Prostate gland (tissue), 2 donors: ENCODE measurements at regions not wholly inside any gene's neighbourhood (a gene's known extent, or its start where the extent isn't known, plus 50 kb on each side); places are given as distances from the start of the nearest gene placed in this dataset.

ENCODE experiments used
- DNase-seq: peaks from one replicate; pipeline ENCODE4 v3.0.0-alpha.2; 2019; ENCODE audit warnings: low spot score
- H3K27ac ChIP-seq, 2 donors: fragments of 200-600 bp; sonication (generic); 2 replicates each; pipeline ENCODE4 v1.5.1; 2017 to 2019
- H3K27me3 ChIP-seq: fragments of 200-600 bp; sonication (generic); replicated peaks from 2 replicates; pipeline ENCODE4 v1.5.1; 2019; ENCODE audit not compliant: insufficient read depth
- H3K36me3 ChIP-seq, 2 donors: fragments of 200-600 bp; sonication (generic); 1 replicate in 1 of 2; 2 replicates in 1 of 2; pipeline versions ENCODE4 v1.5.1 to v1.8.1; 2017 to 2019
- H3K4me1 ChIP-seq: fragments of 200-600 bp; sonication (generic); replicated peaks from 2 replicates; pipeline ENCODE4 v1.5.1; 2019
- H3K4me3 ChIP-seq, 2 donors: fragments of 200-600 bp; sonication (generic); 2 replicates each; pipeline ENCODE4 v1.5.1; 2017 to 2019
- H3K9me3 ChIP-seq: fragments of 200-600 bp; sonication (generic); 2 replicates; pipeline ENCODE4 v1.5.1; 2017
- POLR2A ChIP-seq: fragments of 450-650 bp; IDR thresholded peaks from one replicate; pipeline ENCODE4 v1.6.1; 2016; ENCODE audit warnings: antibody characterized with exemption, mild to moderate bottlenecking
- POLR2AphosphoS5 ChIP-seq: sonication (generic); formaldehyde crosslinking; IDR thresholded peaks from one replicate; pipeline ENCODE4 v1.6.1; 2017; ENCODE audit warnings: antibody characterized with exemption
- WGBS: methylation state at CpG from one replicate; pipeline ENCODE4 v1.1.5; 2018; 5-methylcytosine and 5-hydroxymethylcytosine counted together
- intact Hi-C: fragments of 100-400 bp; cut with DNase I; formaldehyde crosslinking; loops from one replicate; pipeline ENCODE4 v1.14.2; 2022
- TF ChIP-seq, protein P1 (sequence below), 4 experiments: fragments of 200-600 bp in 2 of 4; fragments of 450-650 bp in 2 of 4; sonication (generic) in 2 of 4; IDR thresholded peaks; 1 replicate in 3 of 4; 2 replicates in 1 of 4; pipeline ENCODE4 v1.5.1; 2016 to 2019; ENCODE audit warnings: antibody characterized with exemption in 4 of 4, mild to moderate bottlenecking in 2 of 4, moderate library complexity in 2 of 4

DNA sequence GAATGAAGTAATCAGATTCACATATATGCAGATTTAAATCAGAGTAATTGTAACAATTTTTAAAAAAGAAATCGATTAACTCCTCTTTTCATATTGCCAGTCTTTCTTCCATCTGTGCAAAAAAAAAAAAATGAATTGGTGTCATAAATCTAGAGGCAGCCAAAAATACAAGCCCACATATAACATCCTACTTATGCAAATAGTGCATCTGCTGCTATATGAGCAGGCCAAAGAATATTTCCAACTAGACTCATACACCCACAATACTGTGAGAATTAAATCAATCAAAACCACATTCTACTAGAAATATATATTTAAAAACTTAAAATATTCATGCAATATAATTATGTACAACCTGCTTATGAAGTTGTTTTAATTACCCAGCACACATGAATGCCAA lies 298.1 kb upstream of the TRAM1L1 start:
- Histone ChIP-seq H3K9me3 (no peaks in the 10 kb centered on the region), H3K27ac (no peak overlapping the region), H3K4me3 (no peak overlapping the region), H3K36me3 (no peaks in the 10 kb centered on the region), H3K27me3 (no peaks in the 10 kb centered on the region), H3K4me1 (no peaks in the 10 kb centered on the region)
- DNase-seq, result no peak
- intact Hi-C loops, result no loop called here
- WGBS, result 93% methylated on average over 1 of the region's 1 CpG
- TF ChIP-seq POLR2AphosphoS5 (no peak), POLR2A (no peak)
- TF ChIP-seq, protein P1, sequence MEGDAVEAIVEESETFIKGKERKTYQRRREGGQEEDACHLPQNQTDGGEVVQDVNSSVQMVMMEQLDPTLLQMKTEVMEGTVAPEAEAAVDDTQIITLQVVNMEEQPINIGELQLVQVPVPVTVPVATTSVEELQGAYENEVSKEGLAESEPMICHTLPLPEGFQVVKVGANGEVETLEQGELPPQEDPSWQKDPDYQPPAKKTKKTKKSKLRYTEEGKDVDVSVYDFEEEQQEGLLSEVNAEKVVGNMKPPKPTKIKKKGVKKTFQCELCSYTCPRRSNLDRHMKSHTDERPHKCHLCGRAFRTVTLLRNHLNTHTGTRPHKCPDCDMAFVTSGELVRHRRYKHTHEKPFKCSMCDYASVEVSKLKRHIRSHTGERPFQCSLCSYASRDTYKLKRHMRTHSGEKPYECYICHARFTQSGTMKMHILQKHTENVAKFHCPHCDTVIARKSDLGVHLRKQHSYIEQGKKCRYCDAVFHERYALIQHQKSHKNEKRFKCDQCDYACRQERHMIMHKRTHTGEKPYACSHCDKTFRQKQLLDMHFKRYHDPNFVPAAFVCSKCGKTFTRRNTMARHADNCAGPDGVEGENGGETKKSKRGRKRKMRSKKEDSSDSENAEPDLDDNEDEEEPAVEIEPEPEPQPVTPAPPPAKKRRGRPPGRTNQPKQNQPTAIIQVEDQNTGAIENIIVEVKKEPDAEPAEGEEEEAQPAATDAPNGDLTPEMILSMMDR (IDR thresholded peaks at IDR 0.05), result no peak

GRCh38 chr4:117385526-117385925 lies 300.1 kb upstream of the TRAM1L1 start:
- Histone ChIP-seq H3K4me3 (no peak overlapping the region), H3K36me3 (no peaks in the 10 kb centered on the region), H3K27me3 (no peaks in the 10 kb centered on the region), H3K9me3 (no peaks in the 10 kb centered on the region), H3K27ac (no peak overlapping the region), H3K4me1 (no peaks in the 10 kb centered on the region)
- DNase-seq, result no peak
- intact Hi-C loops, result no loop called here
- TF ChIP-seq POLR2AphosphoS5 (no peak), POLR2A (no peak)
- TF ChIP-seq, protein P1 (IDR thresholded peaks at IDR 0.05), result no peak
- WGBS, result 65% methylated on average over 1 of the region's 1 CpG

GRCh38 chr4:117387072-117387471 lies 301.7 kb upstream of the TRAM1L1 start:
- no peak overlapping the region for H3K4me3 ChIP-seq
- no peaks in the 10 kb centered on the region for H3K9me3 ChIP-seq
- 89% methylated on average over 2 of the region's 2 CpGs for WGBS
- no peaks in the 10 kb centered on the region for H3K36me3 ChIP-seq
- no peaks in the 10 kb centered on the region for H3K27me3 ChIP-seq
- TF ChIP-seq POLR2AphosphoS5, result no peak
- TF ChIP-seq, protein P1 (IDR thresholded peaks at IDR 0.05), result no peak
- TF ChIP-seq POLR2A, result no peak
- H3K4me1 ChIP-seq, result no peaks in the 10 kb centered on the region
- DNase-seq, result no peak
- no peak overlapping the region for H3K27ac ChIP-seq
- intact Hi-C loops, result no loop called here

DNA sequence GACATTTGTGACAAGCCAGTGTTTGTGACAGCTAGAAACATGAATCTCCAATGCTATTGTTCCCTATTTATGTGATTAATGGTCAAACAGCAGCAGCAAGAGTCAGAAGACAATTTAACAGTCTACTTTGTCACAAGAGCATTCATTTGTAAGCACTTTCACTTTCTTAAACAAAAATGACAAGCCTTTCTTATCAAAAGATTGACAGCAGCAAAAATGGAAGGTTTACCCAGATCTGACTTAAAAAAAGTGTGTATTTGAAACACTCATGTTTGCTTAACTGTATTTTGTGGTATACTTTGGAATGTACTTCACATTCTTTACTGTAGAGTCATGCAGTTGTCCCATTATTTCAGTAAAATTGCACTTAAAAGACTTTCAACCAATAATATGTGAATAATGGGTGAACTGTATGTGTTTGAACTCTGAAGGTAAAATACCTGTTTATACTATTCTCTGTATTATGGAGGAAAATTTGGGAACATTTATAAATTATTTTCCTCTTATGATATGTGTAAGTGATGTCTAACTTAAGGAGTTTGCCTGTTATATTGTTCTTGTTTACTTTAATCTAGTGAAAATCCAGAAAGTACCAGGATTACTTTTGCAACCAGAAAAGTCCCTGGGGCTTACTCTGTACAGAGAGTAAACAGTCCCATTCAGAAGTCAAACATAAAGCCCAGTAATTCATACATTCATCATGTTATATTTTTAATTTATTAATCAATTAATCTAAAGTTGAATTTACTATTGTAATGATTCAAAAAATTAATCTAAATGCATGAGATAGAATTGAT lies 314.9 kb upstream of the TRAM1L1 start:
- DNase-seq, result no peak
- H3K27me3 ChIP-seq, result no peaks in the 10 kb centered on the region
- TF ChIP-seq, protein P1 (IDR thresholded peaks at IDR 0.05), result no peak
- TF ChIP-seq POLR2A, result no peak
- TF ChIP-seq POLR2AphosphoS5, result no peak
- H3K4me3 ChIP-seq, result no peak overlapping the region
- H3K27ac ChIP-seq, result no peak overlapping the region
- H3K9me3 ChIP-seq, result no peaks in the 10 kb centered on the region
- H3K36me3 ChIP-seq, result no peaks in the 10 kb centered on the region
- no peaks in the 10 kb centered on the region for H3K4me1 ChIP-seq
- intact Hi-C loops, result no loop called here

DNA sequence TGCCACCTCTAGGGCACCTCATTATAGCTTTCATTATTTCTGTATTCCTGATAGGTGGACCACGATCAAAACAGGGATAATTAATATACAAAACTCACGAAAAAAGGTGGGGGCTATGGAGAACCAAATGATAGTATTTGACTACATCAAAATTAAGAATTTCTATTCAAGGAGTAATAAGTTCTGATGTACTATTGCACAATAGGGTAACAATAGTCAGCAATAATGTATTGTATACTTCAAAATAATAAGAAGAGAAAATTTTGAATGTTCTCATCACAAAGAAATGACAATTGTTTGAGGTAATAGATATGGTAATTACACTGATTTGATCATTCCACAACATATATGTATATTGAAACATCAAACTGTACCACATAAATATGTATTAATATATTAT lies 327.3 kb upstream of the TRAM1L1 start:
- Histone ChIP-seq H3K27me3 (no peaks in the 10 kb centered on the region), H3K4me3 (no peak overlapping the region), H3K9me3 (no peaks in the 10 kb centered on the region), H3K36me3 (no peaks in the 10 kb centered on the region), H3K4me1 (no peaks in the 10 kb centered on the region), H3K27ac (no peak overlapping the region)
- no peak for DNase-seq
- TF ChIP-seq, protein P1 (IDR thresholded peaks at IDR 0.05), result no peak
- TF ChIP-seq POLR2A (no peak), POLR2AphosphoS5 (no peak)
- intact Hi-C loops, result no loop called here
- WGBS, result 82% methylated on average over 2 of the region's 2 CpGs
